WTC11 (cell line): ENCODE measurements at regions not wholly inside any gene's neighbourhood (a gene's known extent, or its start where the extent isn't known, plus 50 kb on each side); places are given as distances from the start of the nearest gene placed in this dataset.

Source experiments
- ATAC-seq: fragments of 200-7000 bp; cut with Tn5 transposase; 2 replicates; pipeline ENCODE4 v1.10.0; 2021; ENCODE audit warnings: mild to moderate bottlenecking, moderate library complexity
- CTCF ChIA-PET: fragments of 300-600 bp; sonication (Branson Sonifier 250); formaldehyde crosslinking; loops from one replicate; lab custom pipeline; 2021; ENCODE audit warnings: antibody characterized with exemption; lab: Charles Lee
- POLR2A ChIA-PET: fragments of 350-600 bp; sonication (Branson Sonifier 250); formaldehyde crosslinking; loops from one replicate; lab custom pipeline; 2021; ENCODE audit warnings: antibody characterized with exemption; lab: Charles Lee
- DNase-seq: peaks from one replicate; pipeline ENCODE4 v3.0.0; 2021; ENCODE audit warnings: low spot score
- H3K27ac Mint-ChIP-seq: 2 replicates; pipeline ENCODE4 v1.8.0; 2021; ENCODE audit warnings: mixed read lengths
- H3K27me3 Mint-ChIP-seq: 2 replicates; pipeline ENCODE4 v1.8.0; 2021; ENCODE audit warnings: low read depth, mild to moderate bottlenecking, moderate library complexity, mixed read lengths
- H3K36me3 Mint-ChIP-seq: 2 replicates; pipeline ENCODE4 v1.8.0; 2021; ENCODE audit warnings: mixed read lengths
- H3K4me1 Mint-ChIP-seq: 2 replicates; pipeline ENCODE4 v1.8.0; 2022; ENCODE audit warnings: mixed read lengths
- H3K4me3 Mint-ChIP-seq: 2 replicates; pipeline ENCODE4 v1.8.0; 2021; ENCODE audit warnings: mild to moderate bottlenecking, moderate library complexity, mixed read lengths
- H3K9me3 Mint-ChIP-seq: 2 replicates; pipeline ENCODE4 v1.8.0; 2021; ENCODE audit warnings: mixed read lengths
- CREM ChIP-seq: sonication (generic); formaldehyde crosslinking; IDR thresholded peaks from 2 replicates; pipeline ENCODE4 v1.8.1; 2022; ENCODE audit warnings: mild to moderate bottlenecking, missing genetic modification reagents, moderate library complexity
- ESRRA ChIP-seq: sonication (generic); formaldehyde crosslinking; IDR thresholded peaks from 2 replicates; pipeline ENCODE4 v1.8.1; 2022; ENCODE audit warnings: mild to moderate bottlenecking, missing genetic modification reagents, borderline replicate concordance
- GTF2I ChIP-seq: fragments of 250-450 bp; sonication (Bioruptor Pico); conservative IDR thresholded peaks from 2 replicates; pipeline ENCODE4 v1.4.0; 2021; ENCODE audit warnings: mild to moderate bottlenecking
- MLX ChIP-seq: sonication (generic); formaldehyde crosslinking; IDR thresholded peaks from 2 replicates; pipeline ENCODE4 v1.8.1; 2023; ENCODE audit warnings: mild to moderate bottlenecking, missing genetic modification reagents, moderate library complexity
- NFYB ChIP-seq: sonication (generic); formaldehyde crosslinking; conservative IDR thresholded peaks from 2 replicates; pipeline ENCODE4 v1.8.0; 2022; ENCODE audit warnings: low read depth, missing genetic modification reagents
- ZBTB21 ChIP-seq: sonication (generic); formaldehyde crosslinking; IDR thresholded peaks from 2 replicates; pipeline ENCODE4 v1.8.1; 2023; ENCODE audit warnings: mild to moderate bottlenecking, missing genetic modification reagents, borderline replicate concordance
- ZNF121 ChIP-seq: sonication (generic); formaldehyde crosslinking; IDR thresholded peaks from 2 replicates; pipeline ENCODE4 v1.8.0; 2023; ENCODE audit warnings: missing genetic modification reagents
- ZNF219 ChIP-seq: sonication (generic); formaldehyde crosslinking; IDR thresholded peaks from 2 replicates; pipeline ENCODE4 v1.8.0; 2023; ENCODE audit warnings: missing genetic modification reagents, mild to moderate bottlenecking, borderline replicate concordance
- ZNF396 ChIP-seq: fragments of 250-450 bp; sonication (Bioruptor Pico); IDR thresholded peaks from 2 replicates; pipeline ENCODE4 v1.8.0; 2021; ENCODE audit warnings: mild to moderate bottlenecking, moderate library complexity, borderline replicate concordance
- TF ChIP-seq, protein P1 (sequence below): fragments of 250-450 bp; sonication (Bioruptor Pico); IDR thresholded peaks from 2 replicates; pipeline ENCODE4 v1.9.0; 2021; ENCODE audit warnings: mild to moderate bottlenecking, borderline replicate concordance
- TF ChIP-seq, protein P2 (sequence below): fragments of 200-600 bp; IDR thresholded peaks from 2 replicates; pipeline ENCODE4 v1.8.0; 2022; ENCODE audit warnings: antibody characterized with exemption
- TF ChIP-seq, protein P3 (sequence below): fragments of 250-450 bp; sonication (Bioruptor Pico); IDR thresholded peaks from 2 replicates; pipeline ENCODE4 v1.8.0; 2021; ENCODE audit warnings: mild to moderate bottlenecking

GRCh38 chr4:157459785-157460184 is 239.3 kb downstream of the GRIA2 start (continued):
- TF ChIP-seq, protein P1, sequence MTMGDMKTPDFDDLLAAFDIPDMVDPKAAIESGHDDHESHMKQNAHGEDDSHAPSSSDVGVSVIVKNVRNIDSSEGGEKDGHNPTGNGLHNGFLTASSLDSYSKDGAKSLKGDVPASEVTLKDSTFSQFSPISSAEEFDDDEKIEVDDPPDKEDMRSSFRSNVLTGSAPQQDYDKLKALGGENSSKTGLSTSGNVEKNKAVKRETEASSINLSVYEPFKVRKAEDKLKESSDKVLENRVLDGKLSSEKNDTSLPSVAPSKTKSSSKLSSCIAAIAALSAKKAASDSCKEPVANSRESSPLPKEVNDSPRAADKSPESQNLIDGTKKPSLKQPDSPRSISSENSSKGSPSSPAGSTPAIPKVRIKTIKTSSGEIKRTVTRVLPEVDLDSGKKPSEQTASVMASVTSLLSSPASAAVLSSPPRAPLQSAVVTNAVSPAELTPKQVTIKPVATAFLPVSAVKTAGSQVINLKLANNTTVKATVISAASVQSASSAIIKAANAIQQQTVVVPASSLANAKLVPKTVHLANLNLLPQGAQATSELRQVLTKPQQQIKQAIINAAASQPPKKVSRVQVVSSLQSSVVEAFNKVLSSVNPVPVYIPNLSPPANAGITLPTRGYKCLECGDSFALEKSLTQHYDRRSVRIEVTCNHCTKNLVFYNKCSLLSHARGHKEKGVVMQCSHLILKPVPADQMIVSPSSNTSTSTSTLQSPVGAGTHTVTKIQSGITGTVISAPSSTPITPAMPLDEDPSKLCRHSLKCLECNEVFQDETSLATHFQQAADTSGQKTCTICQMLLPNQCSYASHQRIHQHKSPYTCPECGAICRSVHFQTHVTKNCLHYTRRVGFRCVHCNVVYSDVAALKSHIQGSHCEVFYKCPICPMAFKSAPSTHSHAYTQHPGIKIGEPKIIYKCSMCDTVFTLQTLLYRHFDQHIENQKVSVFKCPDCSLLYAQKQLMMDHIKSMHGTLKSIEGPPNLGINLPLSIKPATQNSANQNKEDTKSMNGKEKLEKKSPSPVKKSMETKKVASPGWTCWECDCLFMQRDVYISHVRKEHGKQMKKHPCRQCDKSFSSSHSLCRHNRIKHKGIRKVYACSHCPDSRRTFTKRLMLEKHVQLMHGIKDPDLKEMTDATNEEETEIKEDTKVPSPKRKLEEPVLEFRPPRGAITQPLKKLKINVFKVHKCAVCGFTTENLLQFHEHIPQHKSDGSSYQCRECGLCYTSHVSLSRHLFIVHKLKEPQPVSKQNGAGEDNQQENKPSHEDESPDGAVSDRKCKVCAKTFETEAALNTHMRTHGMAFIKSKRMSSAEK (CRISPR knock-in tag): no peak
- no peak for TF ChIP-seq GTF2I

- no peak for ATAC-seq
- Mint-ChIP-seq H3K4me3 (no peak overlapping the region), H3K9me3 (peaks cover 4% of the 10 kb centered on the region; the same call in 1 of the 2 replicates), H3K36me3 (no peaks in the 10 kb centered on the region), H3K27me3 (no peaks in the 10 kb centered on the region), H3K4me1 (no peaks in the 10 kb centered on the region), H3K27ac (no peak overlapping the region)
- ChIA-PET CTCF (no interaction called here), POLR2A (no interaction called here)
- TF ChIP-seq ZBTB21 (no peak), MLX (CRISPR knock-in tag) (no peak), ESRRA (CRISPR knock-in tag) (no peak), NFYB (CRISPR knock-in tag) (no peak), ZNF219 (CRISPR knock-in tag) (no peak), ZNF121 (CRISPR knock-in tag) (no peak), ZNF396 (CRISPR knock-in tag) (no peak), CREM (CRISPR knock-in tag) (no peak)
- TF ChIP-seq, protein P1 (CRISPR knock-in tag): no peak
- TF ChIP-seq, protein P2, sequence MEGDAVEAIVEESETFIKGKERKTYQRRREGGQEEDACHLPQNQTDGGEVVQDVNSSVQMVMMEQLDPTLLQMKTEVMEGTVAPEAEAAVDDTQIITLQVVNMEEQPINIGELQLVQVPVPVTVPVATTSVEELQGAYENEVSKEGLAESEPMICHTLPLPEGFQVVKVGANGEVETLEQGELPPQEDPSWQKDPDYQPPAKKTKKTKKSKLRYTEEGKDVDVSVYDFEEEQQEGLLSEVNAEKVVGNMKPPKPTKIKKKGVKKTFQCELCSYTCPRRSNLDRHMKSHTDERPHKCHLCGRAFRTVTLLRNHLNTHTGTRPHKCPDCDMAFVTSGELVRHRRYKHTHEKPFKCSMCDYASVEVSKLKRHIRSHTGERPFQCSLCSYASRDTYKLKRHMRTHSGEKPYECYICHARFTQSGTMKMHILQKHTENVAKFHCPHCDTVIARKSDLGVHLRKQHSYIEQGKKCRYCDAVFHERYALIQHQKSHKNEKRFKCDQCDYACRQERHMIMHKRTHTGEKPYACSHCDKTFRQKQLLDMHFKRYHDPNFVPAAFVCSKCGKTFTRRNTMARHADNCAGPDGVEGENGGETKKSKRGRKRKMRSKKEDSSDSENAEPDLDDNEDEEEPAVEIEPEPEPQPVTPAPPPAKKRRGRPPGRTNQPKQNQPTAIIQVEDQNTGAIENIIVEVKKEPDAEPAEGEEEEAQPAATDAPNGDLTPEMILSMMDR: no peak
- TF ChIP-seq, protein P3, sequence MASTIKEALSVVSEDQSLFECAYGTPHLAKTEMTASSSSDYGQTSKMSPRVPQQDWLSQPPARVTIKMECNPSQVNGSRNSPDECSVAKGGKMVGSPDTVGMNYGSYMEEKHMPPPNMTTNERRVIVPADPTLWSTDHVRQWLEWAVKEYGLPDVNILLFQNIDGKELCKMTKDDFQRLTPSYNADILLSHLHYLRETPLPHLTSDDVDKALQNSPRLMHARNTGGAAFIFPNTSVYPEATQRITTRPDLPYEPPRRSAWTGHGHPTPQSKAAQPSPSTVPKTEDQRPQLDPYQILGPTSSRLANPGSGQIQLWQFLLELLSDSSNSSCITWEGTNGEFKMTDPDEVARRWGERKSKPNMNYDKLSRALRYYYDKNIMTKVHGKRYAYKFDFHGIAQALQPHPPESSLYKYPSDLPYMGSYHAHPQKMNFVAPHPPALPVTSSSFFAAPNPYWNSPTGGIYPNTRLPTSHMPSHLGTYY (CRISPR knock-in tag): no peak
- no peak for DNase-seq
Measured at GRCh38 chr4:157447195-157447594, 226.7 kb downstream of the GRIA2 start.
